Liver (tissue), 8 donors: ENCODE measurements at regions not wholly inside any gene's neighbourhood (a gene's known extent, or its start where the extent isn't known, plus 50 kb on each side); places are given as distances from the start of the nearest gene placed in this dataset.

ENCODE experiments used
- DNase-seq: peaks from one replicate; pipeline ENCODE4 v3.0.0-alpha.2; 2017; ENCODE audit warnings: low spot score
- H3K27ac ChIP-seq, 2 donors: one replicate each; pipeline ENCODE4 v1.7.0; 2013; ENCODE audit warnings: inconsistent platforms in 2 of 2, low read length in 2 of 2, control low read depth in 1 of 2, low read depth in 1 of 2, mild to moderate bottlenecking in 1 of 2
- H3K27me3 ChIP-seq, 4 donors: one replicate each; pipeline versions ENCODE4 v1.6.1 to v1.7.0; 2013; ENCODE audit warnings: low read length in 3 of 4, inconsistent platforms in 1 of 4, mild to moderate bottlenecking in 1 of 4, moderate library complexity in 1 of 4; ENCODE audit not compliant: control insufficient read depth in 4 of 4, insufficient read depth in 4 of 4
- H3K36me3 ChIP-seq, 4 donors: one replicate each; pipeline versions ENCODE4 v1.6.1 to v1.7.0; 2013; ENCODE audit warnings: low read length in 3 of 4, mild to moderate bottlenecking in 3 of 4, low read depth in 1 of 4, moderate library complexity in 1 of 4; ENCODE audit not compliant: control insufficient read depth in 4 of 4, insufficient read depth in 3 of 4
- H3K4me1 ChIP-seq, 4 donors: one replicate each; pipeline versions ENCODE4 v1.6.1 to v1.7.0; 2013; ENCODE audit warnings: low read length in 3 of 4, mild to moderate bottlenecking in 3 of 4, moderate library complexity in 1 of 4; ENCODE audit not compliant: control insufficient read depth in 4 of 4, insufficient read depth in 4 of 4
- H3K4me3 ChIP-seq, 3 donors: one replicate each; pipeline versions ENCODE4 v1.6.1 to v1.7.0; 2013; ENCODE audit warnings: low read length in 3 of 3, control low read depth in 1 of 3, low read depth in 1 of 3, mild to moderate bottlenecking in 1 of 3
- H3K9ac ChIP-seq, 2 donors: one replicate each; pipeline ENCODE4 v1.7.0; 2013; ENCODE audit warnings: low read length in 2 of 2, mild to moderate bottlenecking in 2 of 2, moderate library complexity in 2 of 2, control low read depth in 1 of 2, low read depth in 1 of 2
- H3K9me3 ChIP-seq, 4 donors: one replicate each; pipeline versions ENCODE4 v1.6.1 to v1.7.0; 2013; ENCODE audit warnings: low read length in 3 of 4; ENCODE audit not compliant: control insufficient read depth in 4 of 4
- FOXA2 ChIP-seq: IDR thresholded peaks from 2 replicates; pipeline ENCODE4 v1.6.1; 2016; ENCODE audit warnings: antibody characterized with exemption
- HNF4A ChIP-seq, 2 donors: conservative IDR thresholded peaks; 2 replicates each; pipeline ENCODE4 v1.6.1; 2016; ENCODE audit warnings: antibody characterized with exemption in 2 of 2, mild to moderate bottlenecking in 2 of 2
- HNF4G ChIP-seq: IDR thresholded peaks from 2 replicates; pipeline ENCODE4 v1.6.1; 2016; ENCODE audit warnings: antibody characterized with exemption
- JUND ChIP-seq, 2 donors: IDR thresholded peaks; 2 replicates each; pipeline ENCODE4 v1.6.1; 2016; ENCODE audit warnings: antibody characterized with exemption in 2 of 2
- NR2F2 ChIP-seq: IDR thresholded peaks from 2 replicates; pipeline ENCODE4 v1.6.1; 2016; ENCODE audit warnings: antibody characterized with exemption
- RAD21 ChIP-seq, 2 donors: IDR thresholded peaks; 2 replicates each; pipeline ENCODE4 v1.6.1; 2016; ENCODE audit warnings: antibody characterized with exemption in 2 of 2, mild to moderate bottlenecking in 2 of 2
- RXRA ChIP-seq, 2 donors: IDR thresholded peaks; 2 replicates each; pipeline ENCODE4 v1.6.1; 2017 to 2018; ENCODE audit warnings: antibody characterized with exemption in 2 of 2, mild to moderate bottlenecking in 1 of 2
- SP1 ChIP-seq: IDR thresholded peaks from 2 replicates; pipeline ENCODE4 v1.6.1; 2018; ENCODE audit warnings: antibody characterized with exemption, mild to moderate bottlenecking
- TAF1 ChIP-seq: conservative IDR thresholded peaks from 2 replicates; pipeline ENCODE4 v1.6.1; 2016; ENCODE audit warnings: antibody characterized with exemption, mild to moderate bottlenecking
- YY1 ChIP-seq: IDR thresholded peaks from 2 replicates; pipeline ENCODE4 v1.6.1; 2016; ENCODE audit warnings: antibody characterized with exemption, mild to moderate bottlenecking
- WGBS: extraction: QIAGEN DNeasy Blood & Tissue Kit; methylation state at CpG from one replicate; pipeline ENCODE4 v1.1.7; 2013; 5-methylcytosine and 5-hydroxymethylcytosine counted together
- TF ChIP-seq, protein P1 (sequence below): IDR thresholded peaks from 2 replicates; pipeline ENCODE4 v1.6.1; 2016; ENCODE audit warnings: antibody characterized with exemption, mild to moderate bottlenecking
- TF ChIP-seq, protein P2 (sequence below): IDR thresholded peaks from 2 replicates; pipeline ENCODE4 v1.6.1; 2016; ENCODE audit warnings: antibody characterized with exemption
- TF ChIP-seq, protein P3 (sequence below): IDR thresholded peaks from 2 replicates; pipeline ENCODE4 v1.6.1; 2016; ENCODE audit warnings: antibody characterized with exemption
- TF ChIP-seq, protein P4 (sequence below): IDR thresholded peaks from 2 replicates; pipeline ENCODE4 v1.6.1; 2016; ENCODE audit warnings: antibody characterized with exemption
- TF ChIP-seq, protein P5 (sequence below): fragments of 150-350 bp; IDR thresholded peaks from 2 replicates; pipeline ENCODE4 v1.5.1; 2017; ENCODE audit warnings: improper control_type of control experiment, low read depth, low read length; ENCODE audit not compliant: missing input control
- donor health status: healthy.
- donor health status: healthy.
- donor health status: healthy.
- donor health status: healthy.
- donor health status: healthy.

DNA sequence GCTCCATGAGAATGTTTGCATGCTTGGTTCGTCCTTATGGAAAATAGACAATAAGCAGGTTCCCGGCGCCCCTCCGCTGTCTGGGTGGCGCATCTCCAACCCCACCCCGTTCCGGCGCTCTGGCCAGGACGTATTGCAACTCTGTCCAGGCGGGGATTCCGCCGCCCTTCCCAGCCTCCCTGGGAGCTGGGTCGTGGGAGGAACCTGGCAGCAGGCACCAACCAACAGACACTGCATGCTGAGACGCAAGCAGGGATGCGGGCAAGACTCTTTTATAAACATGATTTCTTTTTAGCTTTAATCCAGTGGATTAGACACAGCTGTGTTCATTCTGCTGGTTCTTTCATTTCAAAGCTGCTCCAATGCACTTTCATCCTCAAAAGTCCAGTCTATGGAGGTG lies 240.2 kb downstream of the SH3BP4 start:
- no peak overlapping the region for H3K9ac ChIP-seq
- H3K4me1 ChIP-seq = no peaks in the 10 kb centered on the region
- H3K27me3 ChIP-seq = no peaks in the 10 kb centered on the region
- no peak for DNase-seq
- no peak overlapping the region for H3K4me3 ChIP-seq
- no peaks in the 10 kb centered on the region for H3K36me3 ChIP-seq
- 89% methylated on average over 15 of the region's 15 CpGs for WGBS
- H3K9me3 ChIP-seq = peaks cover 0 to 5% (median 0%) of the 10 kb centered on the region in 4 donors
- TF ChIP-seq HNF4G = no peak
- TF ChIP-seq FOXA2 = no peak
- no peak for TF ChIP-seq HNF4A (conservative IDR thresholded peaks at IDR 0.05)
- TF ChIP-seq JUND (IDR thresholded peaks at IDR 0.05) = no peak
- TF ChIP-seq, protein P1, sequence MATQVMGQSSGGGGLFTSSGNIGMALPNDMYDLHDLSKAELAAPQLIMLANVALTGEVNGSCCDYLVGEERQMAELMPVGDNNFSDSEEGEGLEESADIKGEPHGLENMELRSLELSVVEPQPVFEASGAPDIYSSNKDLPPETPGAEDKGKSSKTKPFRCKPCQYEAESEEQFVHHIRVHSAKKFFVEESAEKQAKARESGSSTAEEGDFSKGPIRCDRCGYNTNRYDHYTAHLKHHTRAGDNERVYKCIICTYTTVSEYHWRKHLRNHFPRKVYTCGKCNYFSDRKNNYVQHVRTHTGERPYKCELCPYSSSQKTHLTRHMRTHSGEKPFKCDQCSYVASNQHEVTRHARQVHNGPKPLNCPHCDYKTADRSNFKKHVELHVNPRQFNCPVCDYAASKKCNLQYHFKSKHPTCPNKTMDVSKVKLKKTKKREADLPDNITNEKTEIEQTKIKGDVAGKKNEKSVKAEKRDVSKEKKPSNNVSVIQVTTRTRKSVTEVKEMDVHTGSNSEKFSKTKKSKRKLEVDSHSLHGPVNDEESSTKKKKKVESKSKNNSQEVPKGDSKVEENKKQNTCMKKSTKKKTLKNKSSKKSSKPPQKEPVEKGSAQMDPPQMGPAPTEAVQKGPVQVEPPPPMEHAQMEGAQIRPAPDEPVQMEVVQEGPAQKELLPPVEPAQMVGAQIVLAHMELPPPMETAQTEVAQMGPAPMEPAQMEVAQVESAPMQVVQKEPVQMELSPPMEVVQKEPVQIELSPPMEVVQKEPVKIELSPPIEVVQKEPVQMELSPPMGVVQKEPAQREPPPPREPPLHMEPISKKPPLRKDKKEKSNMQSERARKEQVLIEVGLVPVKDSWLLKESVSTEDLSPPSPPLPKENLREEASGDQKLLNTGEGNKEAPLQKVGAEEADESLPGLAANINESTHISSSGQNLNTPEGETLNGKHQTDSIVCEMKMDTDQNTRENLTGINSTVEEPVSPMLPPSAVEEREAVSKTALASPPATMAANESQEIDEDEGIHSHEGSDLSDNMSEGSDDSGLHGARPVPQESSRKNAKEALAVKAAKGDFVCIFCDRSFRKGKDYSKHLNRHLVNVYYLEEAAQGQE = no peak
- TF ChIP-seq, protein P2, sequence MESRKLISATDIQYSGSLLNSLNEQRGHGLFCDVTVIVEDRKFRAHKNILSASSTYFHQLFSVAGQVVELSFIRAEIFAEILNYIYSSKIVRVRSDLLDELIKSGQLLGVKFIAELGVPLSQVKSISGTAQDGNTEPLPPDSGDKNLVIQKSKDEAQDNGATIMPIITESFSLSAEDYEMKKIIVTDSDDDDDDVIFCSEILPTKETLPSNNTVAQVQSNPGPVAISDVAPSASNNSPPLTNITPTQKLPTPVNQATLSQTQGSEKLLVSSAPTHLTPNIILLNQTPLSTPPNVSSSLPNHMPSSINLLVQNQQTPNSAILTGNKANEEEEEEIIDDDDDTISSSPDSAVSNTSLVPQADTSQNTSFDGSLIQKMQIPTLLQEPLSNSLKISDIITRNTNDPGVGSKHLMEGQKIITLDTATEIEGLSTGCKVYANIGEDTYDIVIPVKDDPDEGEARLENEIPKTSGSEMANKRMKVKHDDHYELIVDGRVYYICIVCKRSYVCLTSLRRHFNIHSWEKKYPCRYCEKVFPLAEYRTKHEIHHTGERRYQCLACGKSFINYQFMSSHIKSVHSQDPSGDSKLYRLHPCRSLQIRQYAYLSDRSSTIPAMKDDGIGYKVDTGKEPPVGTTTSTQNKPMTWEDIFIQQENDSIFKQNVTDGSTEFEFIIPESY = no peak
- no peak for TF ChIP-seq SP1
- no peak for TF ChIP-seq NR2F2
- no peak for TF ChIP-seq TAF1
- no peak for TF ChIP-seq YY1
- TF ChIP-seq, protein P3, sequence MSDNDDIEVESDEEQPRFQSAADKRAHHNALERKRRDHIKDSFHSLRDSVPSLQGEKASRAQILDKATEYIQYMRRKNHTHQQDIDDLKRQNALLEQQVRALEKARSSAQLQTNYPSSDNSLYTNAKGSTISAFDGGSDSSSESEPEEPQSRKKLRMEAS = no peak
- TF ChIP-seq RAD21 (IDR thresholded peaks at IDR 0.05) = no peak
- TF ChIP-seq, protein P4, sequence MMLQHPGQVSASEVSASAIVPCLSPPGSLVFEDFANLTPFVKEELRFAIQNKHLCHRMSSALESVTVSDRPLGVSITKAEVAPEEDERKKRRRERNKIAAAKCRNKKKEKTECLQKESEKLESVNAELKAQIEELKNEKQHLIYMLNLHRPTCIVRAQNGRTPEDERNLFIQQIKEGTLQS = no peak
- no peak for TF ChIP-seq RXRA (IDR thresholded peaks at IDR 0.05)
- TF ChIP-seq, protein P5, sequence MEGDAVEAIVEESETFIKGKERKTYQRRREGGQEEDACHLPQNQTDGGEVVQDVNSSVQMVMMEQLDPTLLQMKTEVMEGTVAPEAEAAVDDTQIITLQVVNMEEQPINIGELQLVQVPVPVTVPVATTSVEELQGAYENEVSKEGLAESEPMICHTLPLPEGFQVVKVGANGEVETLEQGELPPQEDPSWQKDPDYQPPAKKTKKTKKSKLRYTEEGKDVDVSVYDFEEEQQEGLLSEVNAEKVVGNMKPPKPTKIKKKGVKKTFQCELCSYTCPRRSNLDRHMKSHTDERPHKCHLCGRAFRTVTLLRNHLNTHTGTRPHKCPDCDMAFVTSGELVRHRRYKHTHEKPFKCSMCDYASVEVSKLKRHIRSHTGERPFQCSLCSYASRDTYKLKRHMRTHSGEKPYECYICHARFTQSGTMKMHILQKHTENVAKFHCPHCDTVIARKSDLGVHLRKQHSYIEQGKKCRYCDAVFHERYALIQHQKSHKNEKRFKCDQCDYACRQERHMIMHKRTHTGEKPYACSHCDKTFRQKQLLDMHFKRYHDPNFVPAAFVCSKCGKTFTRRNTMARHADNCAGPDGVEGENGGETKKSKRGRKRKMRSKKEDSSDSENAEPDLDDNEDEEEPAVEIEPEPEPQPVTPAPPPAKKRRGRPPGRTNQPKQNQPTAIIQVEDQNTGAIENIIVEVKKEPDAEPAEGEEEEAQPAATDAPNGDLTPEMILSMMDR = no peak
- no peak overlapping the region for H3K27ac ChIP-seq

DNA sequence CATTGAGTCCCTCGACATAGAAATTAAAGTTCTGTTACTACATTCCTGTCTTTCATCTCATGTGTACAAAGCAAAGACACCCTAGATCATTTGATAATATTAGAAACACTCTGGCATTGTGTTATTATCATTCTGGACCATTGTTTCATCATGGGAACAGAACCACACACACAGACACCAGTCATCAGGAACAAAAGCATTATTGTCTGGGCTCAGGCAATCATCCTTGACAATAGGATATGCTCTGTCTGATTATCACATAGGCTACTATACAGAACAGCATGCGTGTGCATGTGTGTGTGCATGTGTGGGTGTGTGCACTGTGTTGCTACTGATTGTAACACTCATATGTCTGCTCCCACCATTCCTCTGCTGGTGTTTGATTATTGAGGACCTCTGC lies 242.5 kb downstream of the SH3BP4 start:
- Histone ChIP-seq H3K9ac (no peak overlapping the region), H3K4me3 (no peak overlapping the region), H3K36me3 (no peaks in the 10 kb centered on the region), H3K27ac (no peak overlapping the region), H3K27me3 (no peaks in the 10 kb centered on the region), H3K4me1 (no peaks in the 10 kb centered on the region), H3K9me3 (no peaks in the 10 kb centered on the region)
- TF ChIP-seq JUND (IDR thresholded peaks at IDR 0.05) (no peak), HNF4G (no peak), RAD21 (IDR thresholded peaks at IDR 0.05) (no peak), SP1 (no peak), FOXA2 (no peak), YY1 (no peak)
- TF ChIP-seq, protein P4 = no peak
- TF ChIP-seq, protein P1 = no peak
- TF ChIP-seq, protein P2 = no peak
- DNase-seq = no peak
- 89% methylated on average over 2 of the region's 2 CpGs for WGBS
